ENCODE measurements at regions not wholly inside any gene's neighbourhood (a gene's known extent, or its start where the extent isn't known, plus 50 kb on each side); places are given as distances from the start of the nearest gene placed in this dataset.

- no peak overlapping the region for H3K4me3 ChIP-seq (ENCODE audit: control insufficient read depth in 2 of 3, extremely low read depth in 1 of 3, insufficient read depth in 2 of 3, low read depth in 1 of 3, low read length in 3 of 3)
- no peak overlapping the region for H2AFZ ChIP-seq (ENCODE audit: control insufficient read depth, low read length)
- TF ChIP-seq, protein P1, sequence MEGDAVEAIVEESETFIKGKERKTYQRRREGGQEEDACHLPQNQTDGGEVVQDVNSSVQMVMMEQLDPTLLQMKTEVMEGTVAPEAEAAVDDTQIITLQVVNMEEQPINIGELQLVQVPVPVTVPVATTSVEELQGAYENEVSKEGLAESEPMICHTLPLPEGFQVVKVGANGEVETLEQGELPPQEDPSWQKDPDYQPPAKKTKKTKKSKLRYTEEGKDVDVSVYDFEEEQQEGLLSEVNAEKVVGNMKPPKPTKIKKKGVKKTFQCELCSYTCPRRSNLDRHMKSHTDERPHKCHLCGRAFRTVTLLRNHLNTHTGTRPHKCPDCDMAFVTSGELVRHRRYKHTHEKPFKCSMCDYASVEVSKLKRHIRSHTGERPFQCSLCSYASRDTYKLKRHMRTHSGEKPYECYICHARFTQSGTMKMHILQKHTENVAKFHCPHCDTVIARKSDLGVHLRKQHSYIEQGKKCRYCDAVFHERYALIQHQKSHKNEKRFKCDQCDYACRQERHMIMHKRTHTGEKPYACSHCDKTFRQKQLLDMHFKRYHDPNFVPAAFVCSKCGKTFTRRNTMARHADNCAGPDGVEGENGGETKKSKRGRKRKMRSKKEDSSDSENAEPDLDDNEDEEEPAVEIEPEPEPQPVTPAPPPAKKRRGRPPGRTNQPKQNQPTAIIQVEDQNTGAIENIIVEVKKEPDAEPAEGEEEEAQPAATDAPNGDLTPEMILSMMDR (optimal IDR thresholded peaks at IDR 0.05 in 1 of 3, IDR thresholded peaks at IDR 0.05 in 1 of 3, conservative IDR thresholded peaks at IDR 0.05 in 1 of 3; ENCODE audit: extremely low read depth in 1 of 3, insufficient read depth in 2 of 3, low read length in 3 of 3) = no peak
- no peak for TF ChIP-seq EZH2 (IDR thresholded peaks at IDR 0.05; ENCODE audit: low read length)
- H3K9me3 ChIP-seq (ENCODE audit: control insufficient read depth, low read depth, low read length) = no peaks in the 10 kb centered on the region
- no peaks in the 10 kb centered on the region for H3K36me3 ChIP-seq (ENCODE audit: control insufficient read depth in 2 of 2, extremely low read depth in 1 of 2, insufficient read depth in 2 of 2, low read length in 2 of 2)
- no peaks in the 10 kb centered on the region for H3K4me1 ChIP-seq (ENCODE audit: control insufficient read depth, extremely low read depth, insufficient read depth, low read length)
- H3K4me2 ChIP-seq (ENCODE audit: control insufficient read depth, extremely low read depth, insufficient read depth, low read depth, low read length) = no peak overlapping the region
- H3K9me1 ChIP-seq (ENCODE audit: control insufficient read depth, extremely low read depth, insufficient read depth, low read length) = no peaks in the 10 kb centered on the region
- no peak for FAIRE-seq
- H3K27ac ChIP-seq (ENCODE audit: control insufficient read depth, insufficient read depth, low read length) = no peak overlapping the region
- dilution Hi-C loops (cut with MboI; ENCODE audit: extremely low pct_ligation_motif_present, low sequenced_read_pairs) = no loop called here
- H3K9ac ChIP-seq (ENCODE audit: control insufficient read depth, extremely low read depth, insufficient read depth, low read length) = no peak overlapping the region
- H4K20me1 ChIP-seq (ENCODE audit: control insufficient read depth, extremely low read depth, insufficient read depth, low read length) = no peaks in the 10 kb centered on the region
- DNase-seq (ENCODE audit: low read depth, low spot score) = no peak
- H3K79me2 ChIP-seq (ENCODE audit: control insufficient read depth, insufficient read depth, low read length) = no peaks in the 10 kb centered on the region
- H3K27me3 ChIP-seq (ENCODE audit: control insufficient read depth, extremely low read depth, insufficient read depth, low read length) = peaks cover 4% of the 10 kb centered on the region
Observed at GRCh38 chr20:19129976-19130612, 82.3 kb upstream of the SLC24A3 start.

GRCh38 chr20:19130613-19130984, 81.8 kb upstream of the SLC24A3 start:
- H3K9me1 ChIP-seq (ENCODE audit: control insufficient read depth, extremely low read depth, insufficient read depth, low read length) = no peaks in the 10 kb centered on the region
- DNase-seq (ENCODE audit: low read depth, low spot score) (no peak), FAIRE-seq (no peak)
- H3K4me2 ChIP-seq (ENCODE audit: control insufficient read depth, extremely low read depth, insufficient read depth, low read depth, low read length) = no peak overlapping the region
- dilution Hi-C loops (cut with MboI; ENCODE audit: extremely low pct_ligation_motif_present, low sequenced_read_pairs) = no loop called here
- no peaks in the 10 kb centered on the region for H3K36me3 ChIP-seq (ENCODE audit: control insufficient read depth in 2 of 2, extremely low read depth in 1 of 2, insufficient read depth in 2 of 2, low read length in 2 of 2)
- TF ChIP-seq, protein P1 (optimal IDR thresholded peaks at IDR 0.05 in 1 of 3, IDR thresholded peaks at IDR 0.05 in 1 of 3, conservative IDR thresholded peaks at IDR 0.05 in 1 of 3; ENCODE audit: extremely low read depth in 1 of 3, insufficient read depth in 2 of 3, low read length in 3 of 3) = no peak
- H3K9ac ChIP-seq (ENCODE audit: control insufficient read depth, extremely low read depth, insufficient read depth, low read length) = no peak overlapping the region
- no peaks in the 10 kb centered on the region for H3K9me3 ChIP-seq (ENCODE audit: control insufficient read depth, low read depth, low read length)
- no peak overlapping the region for H2AFZ ChIP-seq (ENCODE audit: control insufficient read depth, low read length)
- no peak overlapping the region for H3K27ac ChIP-seq (ENCODE audit: control insufficient read depth, insufficient read depth, low read length)
- H3K4me3 ChIP-seq (ENCODE audit: control insufficient read depth in 2 of 3, extremely low read depth in 1 of 3, insufficient read depth in 2 of 3, low read depth in 1 of 3, low read length in 3 of 3) = no peak overlapping the region
- H3K79me2 ChIP-seq (ENCODE audit: control insufficient read depth, insufficient read depth, low read length) = no peaks in the 10 kb centered on the region
- no peaks in the 10 kb centered on the region for H3K4me1 ChIP-seq (ENCODE audit: control insufficient read depth, extremely low read depth, insufficient read depth, low read length)
- H3K27me3 ChIP-seq (ENCODE audit: control insufficient read depth, extremely low read depth, insufficient read depth, low read length) = peaks cover 4% of the 10 kb centered on the region
- H4K20me1 ChIP-seq (ENCODE audit: control insufficient read depth, extremely low read depth, insufficient read depth, low read length) = no peaks in the 10 kb centered on the region
